NCI-H345 treated with DMSO at 0.1 percent for 48 hours (cell line): ENCODE measurements at regions not wholly inside any gene's neighbourhood (a gene's known extent, or its start where the extent isn't known, plus 50 kb on each side); places are given as distances from the start of the nearest gene placed in this dataset.
"Not testable (repeated sequence)": the region's sequence is repeated elsewhere in the genome, so short reads cannot be mapped to it uniquely, and the experiment has no call there.

Experiments used
- DNase-seq: peaks from one replicate; lab custom pipeline; 2025; ENCODE audit not compliant: unreplicated experiment; lab: John Stamatoyannopoulos, UW

GRCh38 chr1:232579958-232580941 is 49.7 kb downstream of the SIPA1L2 start:
- DNase-seq, result no peak

GRCh38 chr1:232579466-232579865 is 50.5 kb downstream of the SIPA1L2 start:
- DNase-seq, result no peak

- no peak for DNase-seq
Measured at GRCh38 chr1:232578651-232579195, 51.2 kb downstream of the SIPA1L2 start.

- no peak for DNase-seq
Measured at GRCh38 chr1:232577772-232578171, 52.2 kb downstream of the SIPA1L2 start.

GRCh38 chr1:232576537-232576936 is 53.4 kb downstream of the SIPA1L2 start:
- no peak for DNase-seq

- DNase-seq, result no peak
Measured at GRCh38 chr1:232575763-232576040, 54.2 kb downstream of the SIPA1L2 start.

- DNase-seq, result no peak
Measured at GRCh38 chr1:232574889-232575762, 54.8 kb downstream of the SIPA1L2 start.

- DNase-seq, result no peak
Measured at GRCh38 chr1:232574077-232574476, 55.9 kb downstream of the SIPA1L2 start.

GRCh38 chr1:232571523-232571922 is 58.4 kb downstream of the SIPA1L2 start:
- no peak for DNase-seq

- no peak for DNase-seq
Measured at GRCh38 chr1:232570007-232570406, 59.9 kb downstream of the SIPA1L2 start.

- not testable (repeated sequence) for DNase-seq
Measured at GRCh38 chr1:232569554-232569921, 60.4 kb downstream of the SIPA1L2 start.

GRCh38 chr1:232568906-232569553 is 60.9 kb downstream of the SIPA1L2 start:
- no peak for DNase-seq

- no peak for DNase-seq
Measured at GRCh38 chr1:232568331-232568852, 61.5 kb downstream of the SIPA1L2 start.

GRCh38 chr1:232566093-232566492 is 63.8 kb downstream of the SIPA1L2 start:
- no peak for DNase-seq

- DNase-seq, result no peak
Measured at GRCh38 chr1:232562855-232563510, 67.0 kb downstream of the SIPA1L2 start.

- DNase-seq, result no peak
Measured at GRCh38 chr1:232561381-232561780, 68.6 kb downstream of the SIPA1L2 start.

GRCh38 chr1:232560940-232561339 is 69.0 kb downstream of the SIPA1L2 start:
- no peak for DNase-seq

- no peak for DNase-seq
Measured at GRCh38 chr1:232558954-232559353, 71.0 kb downstream of the SIPA1L2 start.

- peak; percentile 55 for DNase-seq
Measured at GRCh38 chr1:232557502-232558191, 72.3 kb downstream of the SIPA1L2 start.

GRCh38 chr1:232557096-232557495 is 72.8 kb downstream of the SIPA1L2 start:
- DNase-seq, result no peak
